ENCODE measurements at regions not wholly inside any gene's neighbourhood (a gene's known extent, or its start where the extent isn't known, plus 50 kb on each side); places are given as distances from the start of the nearest gene placed in this dataset.

GRCh38 chr7:91346426-91346825 is 82.2 kb downstream of the FZD1 start:
- TF ChIP-seq, protein P1, sequence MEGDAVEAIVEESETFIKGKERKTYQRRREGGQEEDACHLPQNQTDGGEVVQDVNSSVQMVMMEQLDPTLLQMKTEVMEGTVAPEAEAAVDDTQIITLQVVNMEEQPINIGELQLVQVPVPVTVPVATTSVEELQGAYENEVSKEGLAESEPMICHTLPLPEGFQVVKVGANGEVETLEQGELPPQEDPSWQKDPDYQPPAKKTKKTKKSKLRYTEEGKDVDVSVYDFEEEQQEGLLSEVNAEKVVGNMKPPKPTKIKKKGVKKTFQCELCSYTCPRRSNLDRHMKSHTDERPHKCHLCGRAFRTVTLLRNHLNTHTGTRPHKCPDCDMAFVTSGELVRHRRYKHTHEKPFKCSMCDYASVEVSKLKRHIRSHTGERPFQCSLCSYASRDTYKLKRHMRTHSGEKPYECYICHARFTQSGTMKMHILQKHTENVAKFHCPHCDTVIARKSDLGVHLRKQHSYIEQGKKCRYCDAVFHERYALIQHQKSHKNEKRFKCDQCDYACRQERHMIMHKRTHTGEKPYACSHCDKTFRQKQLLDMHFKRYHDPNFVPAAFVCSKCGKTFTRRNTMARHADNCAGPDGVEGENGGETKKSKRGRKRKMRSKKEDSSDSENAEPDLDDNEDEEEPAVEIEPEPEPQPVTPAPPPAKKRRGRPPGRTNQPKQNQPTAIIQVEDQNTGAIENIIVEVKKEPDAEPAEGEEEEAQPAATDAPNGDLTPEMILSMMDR (IDR thresholded peaks at IDR 0.05; ENCODE audit: borderline replicate concordance) = no peak
- H3K4me1 ChIP-seq = peaks cover 63% of the 10 kb centered on the region
- no peaks in the 10 kb centered on the region for H3K9me3 ChIP-seq (replicated peaks)
- H3K4me3 ChIP-seq = no peak overlapping the region
- DNase-seq = no peak
- no peaks in the 10 kb centered on the region for H3K36me3 ChIP-seq
- H3K27ac ChIP-seq (replicated peaks) = no peak overlapping the region
- no peaks in the 10 kb centered on the region for H3K27me3 ChIP-seq (ENCODE audit: low read depth)
- intact Hi-C loops (cut with micrococcal nuclease) = no loop called here

- intact Hi-C loops (cut with micrococcal nuclease) = no loop called here
- H3K9me3 ChIP-seq (replicated peaks) = no peaks in the 10 kb centered on the region
- H3K36me3 ChIP-seq = no peaks in the 10 kb centered on the region
- no peak for DNase-seq
- H3K4me1 ChIP-seq = peaks cover 63% of the 10 kb centered on the region
- peak overlapping the region; percentile 28 for H3K27ac ChIP-seq (replicated peaks)
- TF ChIP-seq, protein P1 (IDR thresholded peaks at IDR 0.05; ENCODE audit: borderline replicate concordance) = no peak
- H3K27me3 ChIP-seq (ENCODE audit: low read depth) = no peaks in the 10 kb centered on the region
- no peak overlapping the region for H3K4me3 ChIP-seq
Observed at GRCh38 chr7:91347290-91347689, 83.1 kb downstream of the FZD1 start.

DNA sequence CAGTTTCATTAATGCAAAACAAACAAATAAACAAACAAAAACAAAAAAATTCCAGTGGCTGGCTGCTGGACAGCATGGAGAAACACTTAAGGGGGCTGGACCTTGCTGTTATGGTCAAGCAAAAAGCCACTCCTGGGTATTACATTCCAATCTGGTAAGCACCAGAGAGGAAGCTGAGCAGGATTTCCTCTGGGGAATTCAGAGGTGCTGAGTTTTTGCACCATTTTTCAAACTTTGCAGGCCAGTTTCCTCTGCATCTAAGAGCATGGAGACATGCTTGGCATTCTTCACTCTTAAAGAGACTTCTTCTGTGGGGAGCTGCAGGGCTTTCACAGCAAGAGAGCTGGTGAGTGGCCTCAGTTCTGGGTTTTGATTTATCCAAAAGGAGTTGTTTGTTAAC is 84.5 kb downstream of the FZD1 start:
- intact Hi-C loops (cut with micrococcal nuclease) = no loop called here
- TF ChIP-seq, protein P1 (IDR thresholded peaks at IDR 0.05; ENCODE audit: borderline replicate concordance) = no peak

GRCh38 chr7:91351374-91351773 is 87.1 kb downstream of the FZD1 start:
- TF ChIP-seq, protein P1 (IDR thresholded peaks at IDR 0.05; ENCODE audit: borderline replicate concordance) = no peak
- no peak for DNase-seq
- Histone ChIP-seq H3K36me3 (no peaks in the 10 kb centered on the region), H3K9me3 (replicated peaks) (no peaks in the 10 kb centered on the region), H3K4me1 (peaks cover 24% of the 10 kb centered on the region), H3K27me3 (ENCODE audit: low read depth) (no peaks in the 10 kb centered on the region), H3K4me3 (no peak overlapping the region), H3K27ac (replicated peaks) (no peak overlapping the region)
- intact Hi-C loops (cut with micrococcal nuclease) = no loop called here

More for the DNA sequence above, 84.5 kb downstream of the FZD1 start:
- H3K4me3 ChIP-seq = no peak overlapping the region
- no peaks in the 10 kb centered on the region for H3K9me3 ChIP-seq (replicated peaks)
- no peak for DNase-seq
- no peak overlapping the region for H3K27ac ChIP-seq (replicated peaks)
- peaks cover 51% of the 10 kb centered on the region for H3K4me1 ChIP-seq
- no peaks in the 10 kb centered on the region for H3K27me3 ChIP-seq (ENCODE audit: low read depth)
- H3K36me3 ChIP-seq = no peaks in the 10 kb centered on the region

GRCh38 chr7:91352091-91352490 is 87.9 kb downstream of the FZD1 start:
- Histone ChIP-seq H3K4me1 (peaks cover 17% of the 10 kb centered on the region), H3K4me3 (no peak overlapping the region), H3K27ac (replicated peaks) (no peak overlapping the region), H3K27me3 (ENCODE audit: low read depth) (no peaks in the 10 kb centered on the region), H3K9me3 (replicated peaks) (no peaks in the 10 kb centered on the region), H3K36me3 (no peaks in the 10 kb centered on the region)
- intact Hi-C loops (cut with micrococcal nuclease) = no loop called here
- no peak for DNase-seq
- TF ChIP-seq, protein P1 (IDR thresholded peaks at IDR 0.05; ENCODE audit: borderline replicate concordance) = no peak

- intact Hi-C loops (cut with micrococcal nuclease) = no loop called here
- Histone ChIP-seq H3K36me3 (no peaks in the 10 kb centered on the region), H3K4me1 (peaks cover under 1% of the 10 kb centered on the region), H3K27me3 (ENCODE audit: low read depth) (no peaks in the 10 kb centered on the region), H3K4me3 (no peak overlapping the region), H3K27ac (replicated peaks) (no peak overlapping the region), H3K9me3 (replicated peaks) (no peaks in the 10 kb centered on the region)
- TF ChIP-seq, protein P1 (IDR thresholded peaks at IDR 0.05; ENCODE audit: borderline replicate concordance) = no peak
- no peak for DNase-seq
Observed at GRCh38 chr7:91353848-91354247, 89.6 kb downstream of the FZD1 start.
